GM21528 (cell line): ENCODE measurements at regions not wholly inside any gene's neighbourhood (a gene's known extent, or its start where the extent isn't known, plus 50 kb on each side); places are given as distances from the start of the nearest gene placed in this dataset.
"Not testable (repeated sequence)": the region's sequence is repeated elsewhere in the genome, so short reads cannot be mapped to it uniquely, and the experiment has no call there.

Experiments used
- ATAC-seq: cut with Tn5 transposase; IDR thresholded peaks from one replicate; pipeline ENCODE4 v1.9.1; 2021; ENCODE audit warnings: mild to moderate bottlenecking, moderate library complexity; ENCODE audit not compliant: unreplicated experiment, low FRiP score

- ATAC-seq: no peak
These were observed 729.8 kb downstream of the FAM181B start for GRCh38 chr11:82003671-82004515.

DNA sequence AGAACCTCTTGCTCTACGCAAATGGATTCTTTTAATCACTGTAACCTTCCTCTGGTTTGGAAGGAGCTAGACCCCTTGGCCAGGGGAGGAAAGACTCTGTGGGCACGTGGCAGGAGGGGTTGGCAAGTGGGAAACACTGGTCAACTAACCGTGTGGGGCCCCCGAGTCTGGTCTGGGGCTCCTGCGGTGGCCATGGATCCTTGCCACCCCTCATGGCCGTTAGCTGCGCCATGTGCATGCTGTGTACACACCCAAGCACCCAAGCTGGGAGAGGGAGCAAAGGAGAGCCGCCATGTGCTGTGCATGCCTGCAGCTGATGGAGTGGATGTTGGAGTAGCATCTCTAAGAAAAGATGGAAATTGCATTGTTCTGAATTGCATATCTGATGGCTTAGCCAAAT lies 730.6 kb downstream of the FAM181B start:
- no peak for ATAC-seq

DNA sequence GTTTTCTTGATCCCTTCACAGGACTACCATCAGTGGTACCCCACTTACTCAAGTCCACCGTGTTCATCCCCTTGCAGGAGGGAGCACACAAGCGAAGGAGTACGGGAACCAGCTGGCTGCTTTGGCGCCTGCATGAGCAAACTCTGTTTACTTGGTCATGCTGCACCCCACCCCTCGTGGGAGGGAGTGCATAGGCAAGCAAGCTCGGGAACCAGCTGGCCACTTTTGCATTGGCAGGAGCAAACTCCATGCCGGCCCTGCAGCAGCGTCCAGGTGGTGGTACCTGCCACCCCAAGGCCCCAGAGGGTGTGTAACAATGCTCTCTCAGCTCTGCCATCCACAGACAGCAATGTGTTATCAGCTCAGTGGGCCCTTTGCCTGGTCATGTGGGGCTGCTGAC lies 737.8 kb downstream of the FAM181B start:
- no peak for ATAC-seq

DNA sequence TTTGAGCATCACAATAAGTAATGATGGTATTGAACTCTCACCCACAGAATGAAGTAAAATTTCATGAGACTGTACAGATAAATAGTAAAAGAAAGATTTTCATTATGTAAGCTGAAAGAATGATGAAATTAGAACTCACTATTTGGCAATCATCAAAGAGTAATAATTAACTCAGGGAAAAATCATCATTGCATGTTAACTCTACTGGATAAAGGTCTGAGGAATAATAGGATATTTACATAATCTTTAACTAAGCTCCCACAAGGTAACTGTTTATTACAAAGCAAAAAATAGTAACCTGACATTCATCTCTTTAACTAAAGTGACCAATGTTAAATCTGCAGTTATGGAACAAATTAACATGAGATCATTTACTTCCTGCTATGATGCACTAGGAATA lies 739.9 kb downstream of the FAM181B start:
- ATAC-seq: no peak

GRCh38 chr11:81990659-81991443 lies 742.8 kb downstream of the FAM181B start:
- no peak for ATAC-seq

- ATAC-seq: no peak
These were observed 744.6 kb downstream of the FAM181B start for GRCh38 chr11:81989093-81989492.

- no peak for ATAC-seq
These were observed 745.7 kb downstream of the FAM181B start for GRCh38 chr11:81987829-81988472.

DNA sequence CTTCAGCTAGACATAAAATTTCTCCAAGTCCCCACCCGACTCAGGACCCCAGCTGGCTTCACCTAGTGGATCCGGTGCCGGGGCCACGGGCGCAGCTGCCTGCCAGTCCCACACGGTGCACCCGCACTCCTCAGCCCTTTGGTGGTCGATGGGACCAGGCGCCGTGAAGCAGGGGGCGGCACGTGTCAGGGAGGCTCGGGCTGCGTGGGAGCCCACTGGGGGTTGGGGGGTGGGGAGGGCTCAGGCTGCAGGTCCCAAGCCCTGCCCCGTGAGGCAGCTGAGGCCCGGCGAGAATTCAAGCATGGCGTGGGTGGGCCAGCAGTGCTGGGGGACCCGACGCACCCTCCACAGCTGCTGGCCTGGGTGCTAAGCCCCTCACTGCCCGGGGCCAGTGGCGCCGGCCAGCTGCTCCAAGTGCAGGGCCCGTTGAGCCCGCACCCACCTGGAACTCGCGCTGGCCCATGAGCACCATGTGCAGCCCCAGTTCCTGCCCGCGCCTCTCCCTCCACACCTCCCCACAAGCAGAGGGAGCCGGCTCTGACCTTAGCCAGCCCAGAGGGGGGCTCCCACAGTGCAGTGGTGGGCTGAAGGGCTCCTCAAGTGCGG lies 747.0 kb downstream of the FAM181B start:
- ATAC-seq: no peak

DNA sequence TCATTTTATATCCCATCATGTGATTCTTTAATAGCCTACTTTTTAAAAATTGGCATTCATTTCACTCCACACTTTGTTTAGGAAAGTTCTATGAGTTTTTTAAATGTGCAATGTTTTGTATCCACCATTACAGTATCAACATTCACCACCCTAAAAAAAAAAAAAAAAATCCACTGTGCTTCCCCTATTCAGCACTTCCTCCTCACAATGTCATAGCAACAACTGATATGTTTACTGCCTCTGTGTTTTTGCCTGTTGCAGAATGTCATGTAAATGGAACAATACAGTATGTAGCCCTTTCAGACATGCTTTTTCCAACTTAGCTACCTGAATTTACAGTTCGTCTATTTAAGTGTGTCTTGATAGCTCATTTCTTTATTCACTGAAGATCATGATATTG lies 754.2 kb downstream of the FAM181B start:
- ATAC-seq: no peak

GRCh38 chr11:81975261-81975900 lies 758.3 kb downstream of the FAM181B start:
- ATAC-seq: no peak

GRCh38 chr11:81970886-81971285 lies 762.8 kb downstream of the FAM181B start:
- no peak for ATAC-seq

- no peak for ATAC-seq
These were observed 766.4 kb downstream of the FAM181B start for GRCh38 chr11:81967242-81967641.

DNA sequence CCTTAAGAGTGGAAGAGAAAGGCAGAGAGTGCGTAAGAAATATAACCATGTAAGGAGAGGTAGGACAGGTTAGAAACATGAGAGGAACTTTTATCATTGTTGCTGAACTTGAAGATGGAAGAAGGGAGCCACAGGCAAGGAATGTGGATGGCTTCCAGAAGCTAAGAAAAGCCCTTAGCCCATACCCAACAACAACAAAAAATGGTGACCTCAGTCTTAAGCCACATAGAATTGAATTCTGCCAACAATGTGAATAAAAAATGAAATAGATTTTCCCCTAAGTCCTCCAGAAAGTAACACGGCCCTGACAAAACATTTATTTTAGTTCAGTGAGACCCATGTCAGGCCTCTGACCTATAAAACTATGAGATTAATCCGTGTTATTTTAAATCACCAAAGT lies 767.3 kb downstream of the FAM181B start:
- ATAC-seq: no peak

- no peak for ATAC-seq
These were observed 770.6 kb downstream of the FAM181B start for GRCh38 chr11:81963018-81963417.

DNA sequence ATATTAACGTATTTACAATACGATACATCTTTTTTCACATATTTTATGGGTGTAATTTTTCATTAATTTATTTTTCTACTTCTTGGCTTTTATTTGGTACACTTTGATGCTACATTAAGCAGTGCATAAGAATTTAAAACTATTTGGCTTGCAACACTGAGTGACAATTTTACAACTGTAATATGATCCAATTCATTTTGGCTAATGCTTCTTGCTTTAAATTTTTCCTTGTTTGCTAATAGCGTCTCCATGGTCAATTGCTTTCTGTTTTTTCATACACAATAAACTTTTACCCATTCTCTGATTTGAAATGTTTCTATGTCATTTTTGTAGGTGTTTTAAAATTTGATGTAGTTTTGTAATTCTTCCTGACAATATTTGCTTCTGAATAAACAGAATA lies 773.2 kb downstream of the FAM181B start:
- no peak for ATAC-seq

- no peak for ATAC-seq
These were observed 774.3 kb downstream of the FAM181B start for GRCh38 chr11:81959341-81959740.

DNA sequence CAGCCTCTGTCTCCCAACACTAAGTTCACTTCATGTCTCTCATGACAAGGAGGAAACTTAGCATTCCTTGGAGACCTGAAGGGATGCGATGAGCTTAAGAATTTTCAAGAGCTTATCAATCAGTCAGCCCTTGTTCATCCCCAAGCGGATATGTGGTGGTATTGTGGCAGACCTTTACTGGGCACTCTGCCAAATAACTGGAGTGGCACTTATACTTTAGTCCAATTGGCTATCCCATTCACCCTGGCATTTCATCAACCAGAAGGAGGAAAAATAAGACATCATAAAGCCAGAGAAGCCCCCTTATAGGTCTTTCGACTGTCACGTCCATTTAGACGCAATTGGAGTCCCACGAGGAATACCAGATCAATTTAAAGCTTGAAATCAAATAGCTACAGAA lies 779.4 kb downstream of the FAM181B start:
- not testable (repeated sequence) for ATAC-seq

DNA sequence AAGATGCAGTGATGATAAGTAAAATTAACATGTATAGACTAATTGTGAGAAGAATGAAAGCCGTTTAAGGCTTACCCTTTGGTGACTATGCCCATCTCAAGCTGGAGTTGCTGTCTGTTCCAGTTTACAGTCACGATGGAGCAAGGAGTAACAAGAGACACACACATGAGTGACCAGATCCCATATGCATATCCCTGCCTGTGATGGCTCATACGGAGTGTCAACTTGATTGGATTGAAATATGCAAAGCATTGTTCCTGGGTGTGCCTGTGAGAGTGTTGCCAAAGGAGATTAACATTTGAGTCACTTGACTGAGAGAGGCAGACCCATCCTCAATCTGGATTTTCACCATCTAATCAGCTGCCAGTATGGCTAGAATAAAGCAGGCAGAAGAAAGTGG lies 786.8 kb downstream of the FAM181B start:
- no peak for ATAC-seq

- ATAC-seq: no peak
These were observed 791.0 kb downstream of the FAM181B start for GRCh38 chr11:81942646-81943045.

- ATAC-seq: no peak
These were observed 791.7 kb downstream of the FAM181B start for GRCh38 chr11:81941998-81942397.
